GM20000 (cell line): ENCODE measurements at regions not wholly inside any gene's neighbourhood (a gene's known extent, or its start where the extent isn't known, plus 50 kb on each side); places are given as distances from the start of the nearest gene placed in this dataset.
"Not testable (repeated sequence)": the region's sequence is repeated elsewhere in the genome, so short reads cannot be mapped to it uniquely, and the experiment has no call there.

Source experiments
- DNase-seq: peaks from one replicate; pipeline ENCODE4 v3.0.0; 2012; ENCODE audit warnings: low spot score
- CTCF ChIP-seq: IDR thresholded peaks from 2 replicates; pipeline ENCODE4 v1.5.1; 2012; ENCODE audit warnings: mild to moderate bottlenecking, control low read depth; ENCODE audit errors: extremely low read depth, missing control alignments

GRCh38 chr5:15106530-15107283 lies 235.1 kb upstream of the ANKH start:
- TF ChIP-seq CTCF = no peak
- no peak for DNase-seq

- peak; percentile 67 for DNase-seq
- peak; percentile 74 for TF ChIP-seq CTCF
Measured at GRCh38 chr5:15105799-15106393, 234.3 kb upstream of the ANKH start.

- TF ChIP-seq CTCF = no peak
- DNase-seq = no peak
Measured at GRCh38 chr5:15103864-15104263, 232.3 kb upstream of the ANKH start.

DNA sequence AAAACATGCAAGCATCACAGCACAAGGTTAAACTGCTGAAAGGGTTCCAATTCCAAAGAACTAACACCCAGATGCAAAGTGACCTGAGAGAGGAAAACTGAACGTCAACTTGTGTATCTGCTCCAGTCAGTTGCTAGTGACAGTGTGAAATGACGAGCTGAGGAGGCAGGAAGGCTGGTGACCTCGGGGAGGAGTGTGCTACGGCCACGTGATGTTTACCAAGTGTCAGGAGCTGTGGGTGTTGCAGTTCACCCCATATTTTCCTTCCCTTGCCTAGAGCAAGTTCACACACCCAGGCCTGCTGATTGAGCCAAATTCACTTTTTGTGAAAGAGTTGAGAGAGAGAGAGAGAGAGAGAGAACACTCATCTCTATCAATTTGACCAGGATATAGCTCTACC lies 231.6 kb upstream of the ANKH start:
- no peak for DNase-seq
- TF ChIP-seq CTCF = no peak

GRCh38 chr5:15097552-15097951 lies 226.0 kb upstream of the ANKH start:
- TF ChIP-seq CTCF = no peak
- DNase-seq = no peak

DNA sequence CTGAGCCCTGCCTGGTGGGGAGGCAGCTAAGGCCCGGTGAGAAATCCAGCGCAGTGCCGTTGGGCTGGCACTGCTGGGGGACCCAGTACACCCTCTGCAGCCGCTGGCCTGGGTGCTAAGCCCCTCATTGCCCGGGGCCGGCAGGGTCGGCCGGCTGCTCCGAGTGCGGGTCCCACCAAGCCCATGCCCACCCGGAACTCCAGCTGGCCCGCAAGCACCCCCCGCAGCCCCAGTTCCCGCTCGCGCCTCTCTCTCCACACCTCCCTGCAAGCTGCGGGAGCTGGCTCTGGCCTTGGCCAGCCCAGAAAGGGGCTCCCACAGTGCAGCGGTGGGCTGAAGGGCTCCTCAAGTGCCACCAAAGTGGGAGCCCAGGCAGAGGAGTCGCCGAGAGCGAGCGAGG lies 225.1 kb upstream of the ANKH start:
- not testable (repeated sequence) for DNase-seq

DNA sequence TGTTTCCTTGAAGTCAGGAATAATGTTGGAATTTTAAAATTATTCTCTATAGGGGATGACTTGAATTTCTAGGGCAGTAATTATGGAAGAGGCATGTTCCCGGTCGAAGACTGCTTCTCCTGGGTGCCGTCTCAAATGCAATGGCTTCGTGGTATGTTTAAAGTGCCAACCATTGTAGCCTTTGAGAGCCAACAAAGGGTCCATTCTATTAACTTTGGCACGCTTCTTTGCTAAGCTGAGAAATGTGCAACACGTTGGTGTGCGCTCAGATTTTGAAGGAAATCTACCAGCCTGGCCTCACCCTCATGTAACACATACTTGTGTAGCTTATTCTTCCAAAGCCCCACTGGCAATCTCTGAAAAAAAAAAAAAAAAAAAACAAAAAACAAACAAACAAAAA lies 221.2 kb upstream of the ANKH start:
- no peak for DNase-seq
- no peak for TF ChIP-seq CTCF

DNA sequence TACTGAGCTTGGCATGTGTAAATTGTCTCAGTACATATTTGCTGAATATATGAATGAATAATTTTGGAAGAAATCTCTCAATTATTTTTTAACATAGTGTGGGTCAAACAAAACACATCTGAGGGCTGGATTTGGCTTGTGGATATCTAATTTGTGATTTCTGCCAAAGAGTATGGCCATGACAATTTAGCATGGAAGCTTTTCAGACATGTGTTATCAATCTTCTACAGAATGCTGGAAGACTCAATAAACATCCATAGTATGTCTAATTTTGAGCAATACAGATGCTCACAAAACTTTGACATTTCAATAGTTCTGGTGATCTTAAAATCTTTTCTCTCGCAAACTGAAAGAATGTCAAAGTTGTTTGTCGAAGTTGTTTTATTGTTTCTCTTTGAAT lies 214.1 kb upstream of the ANKH start:
- TF ChIP-seq CTCF = no peak
- no peak for DNase-seq
